ENCODE measurements at regions not wholly inside any gene's neighbourhood (a gene's known extent, or its start where the extent isn't known, plus 50 kb on each side); places are given as distances from the start of the nearest gene placed in this dataset.
A peak's percentile ranks its signal among the peaks of the same experiment; 100 is the strongest.

GRCh38 chr7:148540041-148540738 is 50.4 kb upstream of the C7orf33 start:
- Histone ChIP-seq H3K27me3 (no peaks in the 10 kb centered on the region), H2AFZ (no peak overlapping the region), H3K79me2 (no peaks in the 10 kb centered on the region), H3K9me2 (replicated peaks; ENCODE audit: insufficient read depth) (no peaks in the 10 kb centered on the region), H3K36me3 (replicated peaks; ENCODE audit: insufficient read depth, low read depth) (no peaks in the 10 kb centered on the region), H3K4me2 (no peak overlapping the region), H3K4me1 (ENCODE audit: insufficient read depth) (no peaks in the 10 kb centered on the region), H3K9me3 (ENCODE audit: low read depth) (no peaks in the 10 kb centered on the region), H3K27ac (no peak overlapping the region), H3K4me3 (no peak overlapping the region), H4K20me1 (ENCODE audit: insufficient read depth, poor library complexity, severe bottlenecking) (no peaks in the 10 kb centered on the region)
- no peak for TF ChIP-seq EZH2phosphoT487 (IDR thresholded peaks at IDR 0.05; ENCODE audit: low read depth, severe bottlenecking, unreplicated experiment)
- TF ChIP-seq EZH2 (IDR thresholded peaks at IDR 0.05; ENCODE audit: borderline replicate concordance) = no peak
- TF ChIP-seq, protein P1, sequence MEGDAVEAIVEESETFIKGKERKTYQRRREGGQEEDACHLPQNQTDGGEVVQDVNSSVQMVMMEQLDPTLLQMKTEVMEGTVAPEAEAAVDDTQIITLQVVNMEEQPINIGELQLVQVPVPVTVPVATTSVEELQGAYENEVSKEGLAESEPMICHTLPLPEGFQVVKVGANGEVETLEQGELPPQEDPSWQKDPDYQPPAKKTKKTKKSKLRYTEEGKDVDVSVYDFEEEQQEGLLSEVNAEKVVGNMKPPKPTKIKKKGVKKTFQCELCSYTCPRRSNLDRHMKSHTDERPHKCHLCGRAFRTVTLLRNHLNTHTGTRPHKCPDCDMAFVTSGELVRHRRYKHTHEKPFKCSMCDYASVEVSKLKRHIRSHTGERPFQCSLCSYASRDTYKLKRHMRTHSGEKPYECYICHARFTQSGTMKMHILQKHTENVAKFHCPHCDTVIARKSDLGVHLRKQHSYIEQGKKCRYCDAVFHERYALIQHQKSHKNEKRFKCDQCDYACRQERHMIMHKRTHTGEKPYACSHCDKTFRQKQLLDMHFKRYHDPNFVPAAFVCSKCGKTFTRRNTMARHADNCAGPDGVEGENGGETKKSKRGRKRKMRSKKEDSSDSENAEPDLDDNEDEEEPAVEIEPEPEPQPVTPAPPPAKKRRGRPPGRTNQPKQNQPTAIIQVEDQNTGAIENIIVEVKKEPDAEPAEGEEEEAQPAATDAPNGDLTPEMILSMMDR (IDR thresholded peaks at IDR 0.05; ENCODE audit: poor library complexity) = no peak
- WGBS (ENCODE audit: low lambda C conversion rate, missing lambda C conversion rate) = 73% methylated on average over 11 of the region's 11 CpGs
- DNase-seq (ENCODE audit: low spot score) = peak; percentile 31
